Caki2 (cell line): ENCODE measurements at regions not wholly inside any gene's neighbourhood (a gene's known extent, or its start where the extent isn't known, plus 50 kb on each side); places are given as distances from the start of the nearest gene placed in this dataset.
A peak's percentile ranks its signal among the peaks of the same experiment; 100 is the strongest.

ENCODE experiments used
- DNase-seq: peaks from one replicate; pipeline ENCODE4 v3.0.0-alpha.2; 2015; ENCODE audit warnings: low read depth
- in situ Hi-C: cut with HindIII; loops from 2 replicates; pipeline ENCODE4 v1.10.0; 2016; ENCODE audit warnings: low sequenced_read_pairs, low pct_unique_long_range_greater_than_20kb, mixed read lengths

GRCh38 chr13:39985071-39985470 is 329.6 kb downstream of the COG6 start:
- no peak for DNase-seq
- in situ Hi-C loops = no loop called here

DNA sequence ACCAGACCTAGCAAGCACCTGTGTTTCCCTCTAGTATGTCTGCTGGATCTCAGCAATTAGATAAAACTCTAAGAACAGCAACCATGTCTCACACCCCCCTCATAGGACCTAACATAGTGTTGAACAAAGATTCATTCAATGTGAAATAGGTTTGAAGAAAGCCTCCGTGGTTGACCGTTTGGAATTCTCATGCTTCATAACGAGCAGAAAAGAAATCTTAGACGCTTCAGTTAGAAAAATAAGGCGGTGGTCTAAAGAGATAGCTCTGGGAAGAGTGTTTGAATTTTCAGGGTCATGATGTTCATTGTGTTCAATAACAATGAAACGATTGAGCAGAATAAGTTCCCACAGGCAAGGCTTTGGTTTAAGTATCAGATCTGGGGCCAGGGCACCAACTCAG is 332.9 kb downstream of the COG6 start:
- DNase-seq = no peak
- in situ Hi-C loops = no loop called here

GRCh38 chr13:39998166-39998565 is 342.7 kb downstream of the COG6 start:
- in situ Hi-C loops = no loop called here
- no peak for DNase-seq

DNA sequence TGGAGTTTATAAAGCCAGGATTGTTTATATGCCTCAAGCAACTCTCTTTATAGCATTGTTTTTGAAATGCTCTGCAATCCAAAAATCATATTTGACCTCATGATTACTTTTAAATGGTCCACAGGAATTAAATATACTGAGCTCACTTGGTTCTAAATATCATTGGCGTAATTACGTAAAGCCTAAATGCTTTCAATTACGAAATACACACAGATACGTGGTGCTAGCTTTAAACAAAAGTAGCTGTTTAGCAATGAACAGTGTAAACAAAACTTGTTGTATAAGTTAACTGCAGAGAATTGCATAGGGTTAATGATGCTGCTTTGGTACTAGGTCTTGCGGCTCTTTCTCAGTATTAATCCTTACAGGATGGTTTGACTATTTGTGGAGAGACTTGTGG is 346.6 kb downstream of the COG6 start:
- in situ Hi-C loops = no loop called here
- DNase-seq = no peak

DNA sequence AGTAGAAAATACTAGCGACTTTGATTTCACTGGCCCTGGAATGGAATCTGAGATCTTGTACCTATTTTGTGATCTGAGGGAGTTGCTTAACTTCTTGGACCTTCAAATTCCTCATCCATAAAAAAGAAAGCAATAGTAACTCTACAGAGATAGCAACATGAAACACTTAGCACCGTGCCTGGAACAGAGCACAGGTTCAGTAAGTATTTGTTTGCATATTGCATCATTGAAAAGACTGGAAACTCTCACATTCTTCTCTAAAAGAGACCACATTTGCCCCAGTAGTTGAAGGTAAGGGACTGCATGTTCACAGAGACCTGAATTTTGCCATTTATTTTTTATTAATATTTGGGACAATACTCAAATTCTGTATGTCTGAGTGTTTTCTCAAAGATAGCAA is 358.1 kb downstream of the COG6 start:
- no peak for DNase-seq
- in situ Hi-C loops = no loop called here

DNA sequence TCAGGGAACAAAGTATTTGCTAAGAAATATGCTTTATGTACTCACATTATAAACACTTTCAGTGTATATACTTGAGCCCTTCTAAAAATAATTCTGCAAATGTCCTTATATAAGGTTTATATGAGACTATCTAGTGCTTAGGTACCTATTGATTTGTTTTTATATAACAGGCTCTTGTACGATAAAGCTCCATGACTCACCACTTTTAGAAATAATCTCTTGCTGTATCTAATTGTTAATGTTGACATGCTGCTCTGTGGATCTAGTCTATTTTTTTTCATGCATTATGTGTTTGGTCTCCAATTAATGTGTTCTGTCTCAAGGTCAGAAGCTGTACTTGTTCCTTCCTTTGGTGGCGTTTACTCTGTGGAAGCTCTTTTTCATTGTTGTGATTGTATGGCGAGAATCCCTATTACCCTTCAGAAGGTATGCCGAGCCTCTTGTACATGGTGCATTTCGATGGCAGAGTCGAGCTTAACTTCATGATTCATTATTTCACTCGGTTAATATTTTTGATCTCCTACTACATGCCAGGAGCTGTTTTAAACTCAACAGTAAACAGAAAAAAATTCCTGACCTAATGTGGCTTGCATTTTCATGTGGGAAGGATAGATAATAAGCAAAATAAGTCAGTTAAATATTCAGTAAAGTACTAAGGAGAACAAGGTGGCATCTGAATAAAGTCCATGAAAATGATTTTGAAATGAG is 361.6 kb downstream of the COG6 start:
- in situ Hi-C loops = no loop called here
- no peak for DNase-seq

DNA sequence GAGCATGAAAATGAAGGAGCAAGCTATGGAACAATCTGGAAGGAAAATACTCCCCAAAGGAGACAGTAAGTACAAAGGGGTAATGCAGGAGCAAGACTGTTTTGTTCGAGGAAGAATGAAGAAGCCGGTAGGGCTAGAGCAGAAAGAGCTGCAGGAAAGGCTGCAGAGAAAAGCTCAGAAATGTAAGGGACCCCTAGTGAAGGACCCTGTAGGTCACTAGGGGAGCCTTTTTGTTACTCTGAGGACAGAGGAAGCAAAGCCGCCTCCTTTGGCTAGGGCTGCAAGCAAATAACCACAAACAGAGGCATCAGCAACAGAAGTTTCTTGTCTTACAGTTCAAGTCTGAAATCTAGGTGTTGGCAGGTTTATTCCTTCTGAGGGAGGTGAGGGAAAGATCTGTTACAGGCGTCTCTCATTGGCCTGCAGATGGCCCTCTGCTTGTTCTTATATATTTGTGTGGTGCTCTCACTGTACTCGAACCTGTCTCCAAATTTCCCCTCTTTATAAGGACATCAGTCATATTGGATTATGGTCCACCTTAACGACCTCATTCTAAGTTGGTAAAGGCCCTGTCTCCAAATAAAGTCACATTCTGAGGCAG is 362.3 kb downstream of the COG6 start:
- in situ Hi-C loops = no loop called here
- no peak for DNase-seq

- in situ Hi-C loops = no loop called here
- DNase-seq = no peak
Measured at GRCh38 chr13:40023595-40024203, 368.2 kb downstream of the COG6 start.

GRCh38 chr13:40024204-40024966 is 368.9 kb downstream of the COG6 start:
- in situ Hi-C loops = no loop called here
- no peak for DNase-seq

DNA sequence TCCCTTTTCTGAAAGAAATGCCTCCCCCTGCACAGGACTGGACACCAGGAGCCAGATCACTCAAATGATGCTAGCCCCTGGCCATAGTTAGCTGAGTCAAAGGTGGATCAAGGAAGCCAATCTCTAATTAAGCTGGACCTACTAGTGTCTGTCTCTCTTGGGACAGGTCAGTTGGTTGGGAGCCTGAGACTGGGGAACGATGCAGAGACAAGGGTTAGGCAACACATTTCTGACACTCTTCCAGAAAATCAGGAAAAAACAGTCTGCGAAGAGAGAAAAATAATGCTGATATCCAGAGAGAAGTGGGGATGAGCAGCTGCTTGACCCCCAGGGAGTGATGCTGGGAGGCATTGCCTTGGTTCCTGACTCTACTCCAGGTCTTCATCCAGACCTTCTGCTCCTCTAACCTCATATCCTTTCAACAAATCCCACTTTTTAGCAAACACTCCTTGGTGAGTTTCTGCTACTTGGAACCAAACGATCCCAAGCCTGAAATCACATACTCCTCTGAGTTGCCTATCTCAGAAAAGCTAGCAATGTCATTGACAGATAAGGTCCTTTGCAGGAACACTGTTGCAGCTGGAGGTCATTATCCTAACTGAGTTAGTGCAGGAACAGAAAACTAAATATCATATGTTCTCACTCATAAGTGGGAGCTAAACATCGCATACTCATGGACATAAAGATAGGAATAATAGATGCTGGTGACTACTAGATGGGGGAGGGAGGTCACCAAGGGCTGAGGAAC is 369.7 kb downstream of the COG6 start:
- in situ Hi-C loops = no loop called here
- no peak for DNase-seq

GRCh38 chr13:40026174-40026585 is 370.7 kb downstream of the COG6 start:
- no peak for DNase-seq
- in situ Hi-C loops = no loop called here

DNA sequence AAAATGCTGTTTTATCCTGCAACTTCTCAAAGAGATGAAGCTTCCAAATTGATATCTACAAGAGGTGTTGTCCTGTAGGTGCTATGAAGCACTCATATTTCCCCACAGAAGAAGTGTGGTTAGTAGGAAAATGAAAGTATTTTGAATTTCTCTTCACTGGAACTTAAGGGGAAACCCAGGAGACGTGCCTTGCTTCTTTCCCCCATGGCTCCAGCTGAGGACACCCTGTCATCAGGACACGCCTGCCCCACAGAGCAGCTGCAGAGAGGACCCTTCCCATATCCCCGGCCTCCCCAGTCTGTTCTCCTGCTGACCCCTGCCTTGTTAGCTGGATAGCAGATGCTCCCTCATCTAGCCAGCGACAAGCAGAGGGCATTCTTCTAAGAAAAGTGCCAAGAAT is 371.3 kb downstream of the COG6 start:
- in situ Hi-C loops = no loop called here
- DNase-seq = no peak

DNA sequence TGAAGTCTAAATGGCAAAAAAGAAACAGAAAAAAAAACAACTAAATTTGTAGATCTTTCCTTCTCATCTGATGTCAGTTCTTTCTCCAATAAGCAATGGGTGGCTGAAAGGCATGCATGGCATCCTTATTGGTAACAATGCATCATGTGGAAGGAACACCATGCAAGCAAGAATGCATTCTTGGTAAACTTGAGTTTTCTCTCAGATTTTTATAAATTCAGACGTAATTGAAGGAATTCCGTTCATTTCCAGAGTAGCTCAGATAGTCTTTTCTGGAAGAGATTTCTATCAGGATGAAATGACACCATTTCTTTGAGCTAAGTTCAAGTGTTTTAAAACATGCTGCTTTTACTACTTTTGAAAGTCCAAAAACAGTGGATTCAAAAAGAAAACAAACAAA is 373.0 kb downstream of the COG6 start:
- DNase-seq = no peak
- in situ Hi-C loops = no loop called here

DNA sequence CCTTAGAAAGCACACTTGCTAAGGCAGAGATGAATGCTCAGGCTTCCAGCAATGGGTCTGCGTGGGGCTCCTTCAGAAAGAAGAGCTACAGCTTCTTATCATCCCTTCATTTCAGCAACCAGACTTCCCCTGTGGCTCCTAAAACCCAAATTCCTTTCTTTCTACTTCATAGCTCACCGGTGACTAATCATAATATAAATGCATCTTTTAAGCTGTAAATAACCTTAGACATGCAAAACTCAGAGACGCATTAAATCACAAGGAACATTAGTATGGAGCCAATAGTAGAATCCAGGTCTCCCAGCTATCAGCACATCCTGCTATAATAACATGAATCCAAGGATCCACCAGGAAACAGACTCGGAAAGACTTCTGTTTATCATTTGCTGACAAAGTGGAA is 375.6 kb downstream of the COG6 start:
- in situ Hi-C loops = no loop called here
- peak; percentile 1 for DNase-seq

GRCh38 chr13:40039061-40039460 is 383.6 kb downstream of the COG6 start:
- DNase-seq = no peak
- in situ Hi-C loops = no loop called here

DNA sequence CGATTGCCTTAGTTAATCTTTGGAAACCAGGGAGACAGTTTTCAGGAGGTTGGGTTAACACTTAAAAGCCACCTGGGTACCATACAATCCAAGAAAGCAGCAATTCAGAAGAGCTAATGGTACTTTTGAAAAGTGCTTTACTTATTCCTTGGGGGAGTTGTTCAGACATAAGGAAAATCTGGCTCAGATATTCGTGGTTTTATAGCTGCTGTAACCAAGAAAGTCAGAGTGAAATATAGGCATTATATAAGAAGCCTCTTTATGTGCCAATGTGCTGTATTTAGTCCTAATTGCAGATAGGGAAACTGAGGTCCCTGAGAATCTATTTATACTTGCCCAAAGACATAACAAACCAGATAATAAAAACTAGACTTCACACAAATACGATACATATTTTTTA is 387.5 kb downstream of the COG6 start:
- in situ Hi-C loops = no loop called here
- no peak for DNase-seq

- in situ Hi-C loops = no loop called here
Measured at GRCh38 chr13:40043764-40044163, 388.3 kb downstream of the COG6 start.

DNA sequence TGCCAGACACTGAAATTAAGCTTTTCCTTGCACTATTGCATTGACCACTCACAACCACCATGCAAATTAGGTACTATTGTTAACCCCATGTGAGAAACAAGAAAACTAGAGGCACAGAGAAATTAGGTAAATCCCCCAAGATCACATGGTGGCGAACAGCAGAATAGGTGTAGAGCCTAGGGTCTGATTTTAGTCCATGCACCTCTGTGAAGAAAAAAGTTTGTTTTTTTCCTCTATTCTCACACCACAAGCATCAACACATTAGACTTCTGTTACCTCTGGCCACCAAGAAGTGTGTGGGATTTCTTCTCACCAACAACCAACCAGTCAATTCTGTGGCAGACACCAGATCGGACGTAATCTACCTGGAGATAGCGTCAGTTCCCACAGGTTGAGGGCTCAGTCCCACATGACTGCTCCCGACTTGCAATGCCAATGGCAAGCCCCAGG is 391.9 kb downstream of the COG6 start:
- no peak for DNase-seq
- in situ Hi-C loops = no loop called here

More at GRCh38 chr13:40043764-40044163, 388.3 kb downstream of the COG6 start:
- no peak for DNase-seq
